Peyer's patch (tissue), 4 donors: ENCODE measurements at regions not wholly inside any gene's neighbourhood (a gene's known extent, or its start where the extent isn't known, plus 50 kb on each side); places are given as distances from the start of the nearest gene placed in this dataset.

Experiments used
- POLR2A ChIP-seq, 2 donors: fragments of 450-650 bp; IDR thresholded peaks; one replicate each; pipeline ENCODE4 v1.5.1; 2017; ENCODE audit warnings: antibody characterized with exemption in 2 of 2, mild to moderate bottlenecking in 2 of 2, moderate library complexity in 2 of 2
- TF ChIP-seq, protein P1 (sequence below), 6 experiments: fragments of 450-650 bp in 4 of 6; fragments of 200-600 bp in 2 of 6; sonication (generic) in 1 of 6; IDR thresholded peaks; one replicate each; pipeline ENCODE4 v1.5.1; 2017 to 2019; ENCODE audit warnings: antibody characterized with exemption in 6 of 6, mild to moderate bottlenecking in 3 of 6, moderate library complexity in 1 of 6

DNA sequence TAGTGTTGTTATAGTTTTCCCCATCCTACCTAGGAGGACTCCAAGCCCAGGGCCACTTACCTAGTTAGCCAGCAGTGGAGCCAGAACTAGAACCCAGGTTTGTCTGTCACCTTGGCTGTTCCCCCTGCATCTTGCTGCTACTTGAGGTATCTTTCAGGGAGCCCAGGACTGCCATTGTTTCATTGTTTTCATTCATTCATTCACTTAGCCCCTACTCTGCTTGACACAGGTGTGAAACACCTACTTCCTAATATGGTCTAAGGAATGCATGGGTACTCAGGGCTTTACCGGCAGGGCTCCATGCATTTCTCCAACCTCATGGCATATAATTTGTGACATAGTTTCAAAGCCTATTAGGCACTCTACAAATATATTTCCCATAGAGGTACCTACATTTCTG lies 266.6 kb upstream of the TPM1 start:
- TF ChIP-seq, protein P1, sequence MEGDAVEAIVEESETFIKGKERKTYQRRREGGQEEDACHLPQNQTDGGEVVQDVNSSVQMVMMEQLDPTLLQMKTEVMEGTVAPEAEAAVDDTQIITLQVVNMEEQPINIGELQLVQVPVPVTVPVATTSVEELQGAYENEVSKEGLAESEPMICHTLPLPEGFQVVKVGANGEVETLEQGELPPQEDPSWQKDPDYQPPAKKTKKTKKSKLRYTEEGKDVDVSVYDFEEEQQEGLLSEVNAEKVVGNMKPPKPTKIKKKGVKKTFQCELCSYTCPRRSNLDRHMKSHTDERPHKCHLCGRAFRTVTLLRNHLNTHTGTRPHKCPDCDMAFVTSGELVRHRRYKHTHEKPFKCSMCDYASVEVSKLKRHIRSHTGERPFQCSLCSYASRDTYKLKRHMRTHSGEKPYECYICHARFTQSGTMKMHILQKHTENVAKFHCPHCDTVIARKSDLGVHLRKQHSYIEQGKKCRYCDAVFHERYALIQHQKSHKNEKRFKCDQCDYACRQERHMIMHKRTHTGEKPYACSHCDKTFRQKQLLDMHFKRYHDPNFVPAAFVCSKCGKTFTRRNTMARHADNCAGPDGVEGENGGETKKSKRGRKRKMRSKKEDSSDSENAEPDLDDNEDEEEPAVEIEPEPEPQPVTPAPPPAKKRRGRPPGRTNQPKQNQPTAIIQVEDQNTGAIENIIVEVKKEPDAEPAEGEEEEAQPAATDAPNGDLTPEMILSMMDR (IDR thresholded peaks at IDR 0.05): no peak
- TF ChIP-seq POLR2A (IDR thresholded peaks at IDR 0.05): no peak
